ENCODE measurements at regions not wholly inside any gene's neighbourhood (a gene's known extent, or its start where the extent isn't known, plus 50 kb on each side); places are given as distances from the start of the nearest gene placed in this dataset.

- no peaks in the 10 kb centered on the region for H3K36me3 ChIP-seq (ENCODE audit: control insufficient read depth in 1 of 2, insufficient read depth in 2 of 2, low read length in 2 of 2)
- no peak for ATAC-seq
Observed at GRCh38 chrX:131613260-131613659, 69.4 kb downstream of the OR13H1 start.

More at GRCh38 chrX:131613260-131613659, 69.4 kb downstream of the OR13H1 start:
- H3K4me2 ChIP-seq (ENCODE audit: low read length) = no peak overlapping the region
- no peak for DNase-seq (ENCODE audit: low read depth, low spot score)
- H3K9me3 ChIP-seq (ENCODE audit: control insufficient read depth in 1 of 2, insufficient read depth in 1 of 2, low read depth in 1 of 2, low read length in 2 of 2) = no peaks in the 10 kb centered on the region
- no peaks in the 10 kb centered on the region for H3K9me2 ChIP-seq (ENCODE audit: insufficient read depth)
- H2AFZ ChIP-seq (ENCODE audit: low read depth, low read length, poor library complexity, severe bottlenecking) = no peak overlapping the region
- H3K9ac ChIP-seq (ENCODE audit: low read length) = no peak overlapping the region
- POLR2A ChIA-PET = no interaction called here
- H3K27me3 ChIP-seq (ENCODE audit: insufficient read depth, low read length) = no peaks in the 10 kb centered on the region
- intact Hi-C loops (cut with micrococcal nuclease) = no loop called here
- CTCF ChIA-PET = no interaction called here
- no peaks in the 10 kb centered on the region for H3K4me1 ChIP-seq (ENCODE audit: control insufficient read depth in 1 of 2, insufficient read depth in 2 of 2, low read length in 2 of 2)
- H3K4me3 ChIP-seq (replicated peaks in 1 of 2; ENCODE audit: low read depth in 1 of 2, low read length in 2 of 2) = no peak overlapping the region
- no peak overlapping the region for H3K27ac ChIP-seq (ENCODE audit: low read depth, low read length)
- H4K20me1 ChIP-seq (ENCODE audit: insufficient read depth) = no peaks in the 10 kb centered on the region
- H3K79me2 ChIP-seq (ENCODE audit: insufficient read depth, low read length) = no peaks in the 10 kb centered on the region
- TF ChIP-seq EZH2phosphoT487 (IDR thresholded peaks at IDR 0.05; ENCODE audit: borderline replicate concordance) (no peak), YY1 (IDR thresholded peaks at IDR 0.05; ENCODE audit: extremely low read depth, insufficient replicate concordance, low read depth, low read length) (no peak), SRF (IDR thresholded peaks at IDR 0.05; ENCODE audit: low read depth) (no peak), ZFX (IDR thresholded peaks at IDR 0.05) (no peak), FOSL1 (IDR thresholded peaks at IDR 0.05; ENCODE audit: low read depth) (no peak), POLR2AphosphoS5 (IDR thresholded peaks at IDR 0.05; ENCODE audit: low read depth, low read length) (no peak), EZH2 (IDR thresholded peaks at IDR 0.05) (no peak), ATF3 (IDR thresholded peaks at IDR 0.05) (no peak), CTCF (IDR thresholded peaks at IDR 0.05 in 2 of 3, conservative IDR thresholded peaks at IDR 0.05 in 1 of 3; ENCODE audit: borderline replicate concordance in 1 of 3, insufficient read depth in 1 of 3, low read depth in 2 of 3, low read length in 2 of 3) (no peak), SIN3A (IDR thresholded peaks at IDR 0.05; ENCODE audit: low read depth) (no peak), SP1 (IDR thresholded peaks at IDR 0.05; ENCODE audit: low read depth) (no peak), EGR1 (IDR thresholded peaks at IDR 0.05; ENCODE audit: low read depth) (no peak), CBX3 (IDR thresholded peaks at IDR 0.05; ENCODE audit: low read depth) (no peak), ZBTB33 (IDR thresholded peaks at IDR 0.05; ENCODE audit: extremely low read depth, insufficient replicate concordance, low read length) (no peak), REST (IDR thresholded peaks at IDR 0.05; ENCODE audit: low read depth) (no peak), TCF7L2 (IDR thresholded peaks at IDR 0.05; ENCODE audit: borderline replicate concordance, extremely low read depth, insufficient read depth, insufficient read length) (no peak), RAD21 (IDR thresholded peaks at IDR 0.05; ENCODE audit: low read depth) (no peak)
- no TSS peak for BruUV-seq (replicated peaks)
- RAD21 ChIA-PET (ENCODE audit: low non-redundant PET in 1 of 2, low total read pairs in 2 of 2, uncharacterized antibody in 2 of 2, unreplicated experiment in 2 of 2) = no interaction called here
